ENCODE measurements at regions not wholly inside any gene's neighbourhood (a gene's known extent, or its start where the extent isn't known, plus 50 kb on each side); places are given as distances from the start of the nearest gene placed in this dataset.

DNA sequence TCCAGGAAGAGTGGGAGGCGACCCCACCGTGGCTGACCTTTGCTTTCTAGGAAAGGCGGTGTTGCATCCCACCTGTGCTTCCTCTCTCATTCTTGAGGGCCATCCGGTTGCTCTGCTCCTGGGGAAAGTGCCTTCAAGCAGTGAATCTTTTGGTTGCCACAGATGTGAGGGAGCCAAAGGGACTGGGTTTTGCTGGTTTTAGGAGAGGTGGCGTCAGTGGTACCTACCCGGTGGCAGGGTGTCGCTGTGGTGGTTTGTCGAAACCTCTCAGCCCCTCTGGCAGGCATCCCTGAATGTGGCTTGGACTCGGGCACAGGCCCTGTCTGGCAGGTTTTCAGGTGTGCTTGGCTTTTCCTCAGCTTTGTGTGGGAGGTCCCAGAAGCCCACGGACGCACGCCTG, 611.5 kb downstream of the KCNJ18 start:
- TF ChIP-seq POLR2AphosphoS5 (IDR thresholded peaks at IDR 0.05; ENCODE audit: low read depth, low read length) (no peak), POLR2A (IDR thresholded peaks at IDR 0.05; ENCODE audit: low read depth, low read length) (no peak)
